ENCODE measurements at regions not wholly inside any gene's neighbourhood (a gene's known extent, or its start where the extent isn't known, plus 50 kb on each side); places are given as distances from the start of the nearest gene placed in this dataset.

DNA sequence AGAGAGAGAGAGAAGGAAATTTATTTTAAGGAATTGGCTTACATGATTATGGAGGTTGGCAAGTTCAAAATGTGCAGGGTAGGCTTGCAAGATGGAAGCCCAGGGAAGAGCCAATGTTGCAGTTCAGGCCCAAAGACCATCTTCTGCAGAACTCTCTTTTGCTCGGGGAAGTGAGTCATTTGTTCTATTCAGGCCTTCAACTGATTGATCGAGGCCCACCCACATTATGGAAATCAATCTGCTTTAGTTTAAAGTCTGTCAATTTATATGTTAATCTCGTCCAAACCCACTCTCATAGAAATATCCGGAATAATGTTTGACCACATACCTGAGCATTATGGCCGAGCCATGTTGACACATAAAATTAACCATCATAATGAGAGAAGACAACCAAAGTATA is 113.3 kb upstream of the CXCL12 start:
- DNase-seq (ENCODE audit: low spot score) (no peak), ATAC-seq (ENCODE audit: low FRiP score) (no peak)
- TF ChIP-seq, protein P1, sequence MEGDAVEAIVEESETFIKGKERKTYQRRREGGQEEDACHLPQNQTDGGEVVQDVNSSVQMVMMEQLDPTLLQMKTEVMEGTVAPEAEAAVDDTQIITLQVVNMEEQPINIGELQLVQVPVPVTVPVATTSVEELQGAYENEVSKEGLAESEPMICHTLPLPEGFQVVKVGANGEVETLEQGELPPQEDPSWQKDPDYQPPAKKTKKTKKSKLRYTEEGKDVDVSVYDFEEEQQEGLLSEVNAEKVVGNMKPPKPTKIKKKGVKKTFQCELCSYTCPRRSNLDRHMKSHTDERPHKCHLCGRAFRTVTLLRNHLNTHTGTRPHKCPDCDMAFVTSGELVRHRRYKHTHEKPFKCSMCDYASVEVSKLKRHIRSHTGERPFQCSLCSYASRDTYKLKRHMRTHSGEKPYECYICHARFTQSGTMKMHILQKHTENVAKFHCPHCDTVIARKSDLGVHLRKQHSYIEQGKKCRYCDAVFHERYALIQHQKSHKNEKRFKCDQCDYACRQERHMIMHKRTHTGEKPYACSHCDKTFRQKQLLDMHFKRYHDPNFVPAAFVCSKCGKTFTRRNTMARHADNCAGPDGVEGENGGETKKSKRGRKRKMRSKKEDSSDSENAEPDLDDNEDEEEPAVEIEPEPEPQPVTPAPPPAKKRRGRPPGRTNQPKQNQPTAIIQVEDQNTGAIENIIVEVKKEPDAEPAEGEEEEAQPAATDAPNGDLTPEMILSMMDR (IDR thresholded peaks at IDR 0.05): no peak

DNA sequence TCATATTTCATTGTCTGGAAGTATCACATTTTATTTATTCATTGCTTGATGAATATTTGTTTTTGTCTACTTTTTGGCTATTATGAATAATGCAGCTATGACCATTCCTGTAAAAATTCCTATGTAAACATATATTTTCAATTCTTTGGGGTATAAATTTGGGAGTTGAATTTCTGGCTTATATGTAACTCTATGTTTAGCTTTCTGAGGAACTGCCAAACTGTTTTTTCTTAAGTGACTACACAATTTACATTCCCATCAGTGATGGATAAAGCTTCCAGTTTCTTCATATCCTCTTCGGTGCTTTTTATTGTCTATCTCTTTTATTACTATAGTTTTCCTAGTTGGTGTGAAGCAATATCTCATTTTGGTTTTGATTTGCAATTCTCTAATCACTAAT is 115.6 kb upstream of the CXCL12 start:
- TF ChIP-seq, protein P1 (IDR thresholded peaks at IDR 0.05): no peak
- DNase-seq (ENCODE audit: low spot score) (no peak), ATAC-seq (ENCODE audit: low FRiP score) (no peak)

- ATAC-seq (ENCODE audit: low FRiP score) (no peak), DNase-seq (ENCODE audit: low spot score) (no peak)
- TF ChIP-seq, protein P1 (IDR thresholded peaks at IDR 0.05): no peak
These were observed 121.5 kb upstream of the CXCL12 start for GRCh38 chr10:44506386-44506785.

- ATAC-seq (ENCODE audit: low FRiP score) (no peak), DNase-seq (ENCODE audit: low spot score) (no peak)
- TF ChIP-seq, protein P1 (IDR thresholded peaks at IDR 0.05): no peak
These were observed 125.7 kb upstream of the CXCL12 start for GRCh38 chr10:44510379-44511115.

- DNase-seq (ENCODE audit: low spot score): no peak
- TF ChIP-seq, protein P1 (IDR thresholded peaks at IDR 0.05): no peak
- no peak for ATAC-seq (ENCODE audit: low FRiP score)
These were observed 126.3 kb upstream of the CXCL12 start for GRCh38 chr10:44511166-44511565.

DNA sequence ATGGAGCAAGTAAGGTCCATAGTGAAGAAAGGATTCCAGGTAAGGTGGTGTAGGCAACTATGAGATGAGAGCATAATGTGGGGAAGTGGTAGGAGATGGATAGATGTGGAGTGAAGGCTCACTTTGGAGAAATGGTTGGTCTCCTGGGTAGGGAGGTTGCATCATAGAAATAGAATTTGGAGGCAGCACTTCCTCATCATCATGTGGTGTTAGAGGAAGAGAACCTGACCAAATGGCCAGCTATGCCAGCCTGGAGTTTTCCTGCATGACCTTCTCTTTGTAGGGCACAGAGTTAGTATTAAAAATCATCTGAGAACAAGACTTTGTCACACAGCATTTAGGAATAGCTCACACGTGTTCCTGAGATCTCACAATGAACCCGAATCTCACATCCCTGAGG is 126.7 kb upstream of the CXCL12 start:
- DNase-seq (ENCODE audit: low spot score) (no peak), ATAC-seq (ENCODE audit: low FRiP score) (no peak)
- TF ChIP-seq, protein P1 (IDR thresholded peaks at IDR 0.05): no peak

GRCh38 chr10:44512431-44513022 is 127.6 kb upstream of the CXCL12 start:
- ATAC-seq (ENCODE audit: low FRiP score): no peak
- DNase-seq (ENCODE audit: low spot score): no peak
- TF ChIP-seq, protein P1 (IDR thresholded peaks at IDR 0.05): no peak
